ENCODE measurements at regions not wholly inside any gene's neighbourhood (a gene's known extent, or its start where the extent isn't known, plus 50 kb on each side); places are given as distances from the start of the nearest gene placed in this dataset.
"Not testable (repeated sequence)": the region's sequence is repeated elsewhere in the genome, so short reads cannot be mapped to it uniquely, and the experiment has no call there.

DNA sequence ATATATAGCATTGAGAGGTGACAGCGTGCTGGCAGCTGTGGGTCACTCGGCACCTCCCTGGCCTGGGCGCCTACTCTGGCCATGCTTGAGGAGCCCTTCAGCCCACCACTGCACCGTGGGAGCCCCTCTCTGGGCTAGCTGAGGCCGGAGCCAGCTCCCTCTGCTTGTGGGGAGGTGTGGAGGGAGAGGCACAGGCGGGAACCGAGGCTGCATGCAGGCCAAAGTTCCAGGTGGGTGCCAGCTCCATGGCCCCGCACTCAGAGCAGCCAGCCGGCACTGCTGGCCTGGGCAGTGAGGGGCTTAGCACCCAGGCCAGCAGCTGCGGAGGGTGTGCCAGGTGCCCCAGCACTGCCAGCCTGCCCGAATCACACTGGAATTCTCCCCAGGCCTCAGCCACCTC is 299.9 kb upstream of the PABPC4L start:
- H3K9me2 ChIP-seq (ENCODE audit: insufficient read depth); RAD21 ChIA-PET (ENCODE audit: low non-redundant PET in 1 of 2, low total read pairs in 2 of 2, uncharacterized antibody in 2 of 2, unreplicated experiment in 2 of 2); ATAC-seq; H3K9me3 ChIP-seq (ENCODE audit: control insufficient read depth in 1 of 2, insufficient read depth in 1 of 2, low read depth in 1 of 2, low read length in 2 of 2); BruUV-seq (replicated peaks); H2AFZ ChIP-seq (ENCODE audit: low read depth, low read length, poor library complexity, severe bottlenecking); H3K4me3 ChIP-seq (replicated peaks in 1 of 2; ENCODE audit: low read depth in 1 of 2, low read length in 2 of 2); intact Hi-C loops (cut with micrococcal nuclease); H4K20me1 ChIP-seq (ENCODE audit: insufficient read depth); H3K4me2 ChIP-seq (ENCODE audit: low read length); H3K4me1 ChIP-seq (ENCODE audit: control insufficient read depth in 1 of 2, insufficient read depth in 2 of 2, low read length in 2 of 2); CTCF ChIA-PET; H3K27me3 ChIP-seq (ENCODE audit: insufficient read depth, low read length); H3K79me2 ChIP-seq (ENCODE audit: insufficient read depth, low read length); H3K27ac ChIP-seq (ENCODE audit: low read depth, low read length); H3K9ac ChIP-seq (ENCODE audit: low read length); POLR2A ChIA-PET; DNase-seq (ENCODE audit: low read depth, low spot score); H3K36me3 ChIP-seq (ENCODE audit: control insufficient read depth in 1 of 2, insufficient read depth in 2 of 2, low read length in 2 of 2): not testable (repeated sequence)

DNA sequence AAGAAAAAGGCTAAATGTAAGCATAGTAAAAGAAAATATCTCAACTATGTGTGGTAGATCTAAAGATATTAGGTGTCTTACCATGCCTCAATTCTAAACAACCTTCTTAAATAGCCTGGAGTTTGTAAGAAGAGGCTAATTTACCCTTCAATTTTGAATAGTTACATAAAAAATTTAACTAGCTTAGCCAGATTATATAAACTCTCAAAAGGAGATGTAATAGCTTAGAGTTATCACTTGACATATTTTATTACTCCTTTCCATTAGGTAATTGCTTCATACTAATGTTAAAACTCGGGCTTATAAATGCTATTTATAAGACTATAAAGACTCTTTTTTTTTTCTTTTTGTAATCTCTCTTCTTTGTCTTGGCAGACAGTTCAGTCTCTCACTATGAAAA is 297.5 kb upstream of the PABPC4L start:
- RAD21 ChIA-PET (ENCODE audit: low non-redundant PET in 1 of 2, low total read pairs in 2 of 2, uncharacterized antibody in 2 of 2, unreplicated experiment in 2 of 2), result no interaction called here
- BruUV-seq (replicated peaks), result no TSS peak
- TF ChIP-seq EZH2phosphoT487 (IDR thresholded peaks at IDR 0.05; ENCODE audit: borderline replicate concordance) (no peak), ZFX (IDR thresholded peaks at IDR 0.05) (no peak), CEBPB (IDR thresholded peaks at IDR 0.05; ENCODE audit: low read depth) (no peak), ELF1 (IDR thresholded peaks at IDR 0.05; ENCODE audit: borderline replicate concordance, low read depth) (no peak), CBX3 (IDR thresholded peaks at IDR 0.05; ENCODE audit: low read depth) (no peak)
- TF ChIP-seq, protein P1, sequence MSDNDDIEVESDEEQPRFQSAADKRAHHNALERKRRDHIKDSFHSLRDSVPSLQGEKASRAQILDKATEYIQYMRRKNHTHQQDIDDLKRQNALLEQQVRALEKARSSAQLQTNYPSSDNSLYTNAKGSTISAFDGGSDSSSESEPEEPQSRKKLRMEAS (IDR thresholded peaks at IDR 0.05), result no peak
- Histone ChIP-seq H3K4me1 (ENCODE audit: control insufficient read depth in 1 of 2, insufficient read depth in 2 of 2, low read length in 2 of 2) (no peaks in the 10 kb centered on the region), H3K4me3 (replicated peaks in 1 of 2; ENCODE audit: low read depth in 1 of 2, low read length in 2 of 2) (no peak overlapping the region), H3K4me2 (ENCODE audit: low read length) (no peak overlapping the region), H4K20me1 (ENCODE audit: insufficient read depth) (no peaks in the 10 kb centered on the region), H3K79me2 (ENCODE audit: insufficient read depth, low read length) (no peaks in the 10 kb centered on the region), H3K9ac (ENCODE audit: low read length) (no peak overlapping the region), H3K27ac (ENCODE audit: low read depth, low read length) (no peak overlapping the region), H3K36me3 (ENCODE audit: control insufficient read depth in 1 of 2, insufficient read depth in 2 of 2, low read length in 2 of 2) (no peaks in the 10 kb centered on the region), H3K9me2 (ENCODE audit: insufficient read depth) (no peaks in the 10 kb centered on the region), H2AFZ (ENCODE audit: low read depth, low read length, poor library complexity, severe bottlenecking) (no peak overlapping the region), H3K27me3 (ENCODE audit: insufficient read depth, low read length) (no peaks in the 10 kb centered on the region), H3K9me3 (ENCODE audit: control insufficient read depth in 1 of 2, insufficient read depth in 1 of 2, low read depth in 1 of 2, low read length in 2 of 2) (no peaks in the 10 kb centered on the region)
- POLR2A ChIA-PET, result no interaction called here
- DNase-seq (ENCODE audit: low read depth, low spot score) (no peak), ATAC-seq (no peak)
- CTCF ChIA-PET, result no interaction called here
- intact Hi-C loops (cut with micrococcal nuclease), result no loop called here

Measured in HCT116 (cell line).